ENCODE measurements at regions not wholly inside any gene's neighbourhood (a gene's known extent, or its start where the extent isn't known, plus 50 kb on each side); places are given as distances from the start of the nearest gene placed in this dataset.

DNA sequence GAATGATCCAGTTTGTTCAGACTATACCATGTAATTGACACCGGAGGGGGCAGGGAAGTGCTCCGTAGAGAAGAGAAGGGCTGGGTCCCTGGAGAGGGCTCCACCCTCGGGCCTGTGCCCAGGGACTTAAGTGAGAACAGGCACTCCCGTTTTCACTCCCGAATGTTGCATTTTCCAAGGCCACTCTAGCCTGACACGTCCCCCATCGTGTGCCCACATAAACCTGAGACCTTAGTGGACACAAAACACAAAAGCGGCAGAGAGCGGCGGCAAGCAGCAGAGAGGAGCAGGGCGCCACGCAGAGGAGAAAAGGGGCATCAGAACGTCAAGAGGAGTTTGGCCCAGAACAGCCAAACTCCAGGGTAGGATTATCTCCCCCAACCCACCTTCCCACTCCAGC is 1405.1 kb downstream of the GRIK2 start:
- TF ChIP-seq POLR2AphosphoS5 (IDR thresholded peaks at IDR 0.05): no peak
- TF ChIP-seq, protein P1, sequence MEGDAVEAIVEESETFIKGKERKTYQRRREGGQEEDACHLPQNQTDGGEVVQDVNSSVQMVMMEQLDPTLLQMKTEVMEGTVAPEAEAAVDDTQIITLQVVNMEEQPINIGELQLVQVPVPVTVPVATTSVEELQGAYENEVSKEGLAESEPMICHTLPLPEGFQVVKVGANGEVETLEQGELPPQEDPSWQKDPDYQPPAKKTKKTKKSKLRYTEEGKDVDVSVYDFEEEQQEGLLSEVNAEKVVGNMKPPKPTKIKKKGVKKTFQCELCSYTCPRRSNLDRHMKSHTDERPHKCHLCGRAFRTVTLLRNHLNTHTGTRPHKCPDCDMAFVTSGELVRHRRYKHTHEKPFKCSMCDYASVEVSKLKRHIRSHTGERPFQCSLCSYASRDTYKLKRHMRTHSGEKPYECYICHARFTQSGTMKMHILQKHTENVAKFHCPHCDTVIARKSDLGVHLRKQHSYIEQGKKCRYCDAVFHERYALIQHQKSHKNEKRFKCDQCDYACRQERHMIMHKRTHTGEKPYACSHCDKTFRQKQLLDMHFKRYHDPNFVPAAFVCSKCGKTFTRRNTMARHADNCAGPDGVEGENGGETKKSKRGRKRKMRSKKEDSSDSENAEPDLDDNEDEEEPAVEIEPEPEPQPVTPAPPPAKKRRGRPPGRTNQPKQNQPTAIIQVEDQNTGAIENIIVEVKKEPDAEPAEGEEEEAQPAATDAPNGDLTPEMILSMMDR (IDR thresholded peaks at IDR 0.05): no peak

Measured in esophagus muscularis mucosa (tissue), 3 donors.